ENCODE measurements at regions not wholly inside any gene's neighbourhood (a gene's known extent, or its start where the extent isn't known, plus 50 kb on each side); places are given as distances from the start of the nearest gene placed in this dataset.

GRCh38 chr2:54053830-54054229, 61.6 kb upstream of the ACYP2 start:
- TF ChIP-seq CTCF (IDR thresholded peaks at IDR 0.05; ENCODE audit: control extremely low read depth in 1 of 3, insufficient read depth in 1 of 3, low read depth in 1 of 3, low read length in 3 of 3) = no peak
- no peak for TF ChIP-seq FOSL1 (IDR thresholded peaks at IDR 0.05; ENCODE audit: insufficient read depth, low read depth, low read length)
- no peak for TF ChIP-seq POLR2A (IDR thresholded peaks at IDR 0.05; ENCODE audit: control extremely low read depth in 1 of 2, low read depth in 2 of 2, low read length in 2 of 2)
- no peak for TF ChIP-seq RAD21 (IDR thresholded peaks at IDR 0.05 in 1 of 2, conservative IDR thresholded peaks at IDR 0.05 in 1 of 2; ENCODE audit: low read depth in 2 of 2, low read length in 2 of 2)
- TF ChIP-seq TEAD4 (IDR thresholded peaks at IDR 0.05; ENCODE audit: low read depth, low read length) = no peak
- TF ChIP-seq HDAC6 (IDR thresholded peaks at IDR 0.05; ENCODE audit: low read depth, low read length) = no peak

Data from H1 (cell line).